Aorta (tissue), 5 donors: ENCODE measurements at regions not wholly inside any gene's neighbourhood (a gene's known extent, or its start where the extent isn't known, plus 50 kb on each side); places are given as distances from the start of the nearest gene placed in this dataset.

Experiments
- ATAC-seq: fragments of 200-7000 bp; cut with Tn5 transposase; one replicate; pipeline ENCODE4 v1.9.1; 2022; ENCODE audit warnings: moderate library complexity; ENCODE audit not compliant: low FRiP score
- DNase-seq, 2 donors: peaks; one replicate each; pipeline ENCODE4 v3.0.0-alpha.2; 2020
- H3K27ac ChIP-seq, 2 donors: one replicate each; pipeline ENCODE4 v1.5.1; 2013; ENCODE audit warnings: low read length in 2 of 2, mild to moderate bottlenecking in 2 of 2, moderate library complexity in 2 of 2, control low read depth in 1 of 2, inconsistent platforms in 1 of 2, low read depth in 1 of 2
- H3K27me3 ChIP-seq, 2 donors: one replicate each; pipeline ENCODE4 v1.6.1; 2013; ENCODE audit warnings: control low read depth in 1 of 2, low read length in 1 of 2, mild to moderate bottlenecking in 1 of 2, moderate library complexity in 1 of 2; ENCODE audit not compliant: insufficient read depth in 2 of 2, control insufficient read depth in 1 of 2
- H3K36me3 ChIP-seq, 2 donors: one replicate each; pipeline ENCODE4 v1.6.1; 2013; ENCODE audit warnings: control low read depth in 1 of 2, low read length in 1 of 2, mild to moderate bottlenecking in 1 of 2; ENCODE audit not compliant: insufficient read depth in 2 of 2, control insufficient read depth in 1 of 2
- H3K4me1 ChIP-seq, 2 donors: one replicate each; pipeline ENCODE4 v1.6.1; 2013; ENCODE audit warnings: low read length in 2 of 2, control low read depth in 1 of 2, mild to moderate bottlenecking in 1 of 2, moderate library complexity in 1 of 2; ENCODE audit not compliant: insufficient read depth in 2 of 2, control insufficient read depth in 1 of 2
- H3K4me3 ChIP-seq, 2 donors: one replicate each; pipeline ENCODE4 v1.5.1; 2013; ENCODE audit warnings: low read length in 2 of 2, control low read depth in 1 of 2, mild to moderate bottlenecking in 1 of 2
- H3K9me3 ChIP-seq: one replicate; pipeline ENCODE4 v1.6.1; 2013; ENCODE audit warnings: mild to moderate bottlenecking, low read length; ENCODE audit not compliant: control insufficient read depth
- WGBS, 2 donors: extraction: QIAGEN DNeasy Blood & Tissue Kit; methylation state at CpG; one replicate each; pipeline ENCODE4 v1.1.7; 2013; 5-methylcytosine and 5-hydroxymethylcytosine counted together
- intact Hi-C, 2 donors: fragments of 100-400 bp; cut with DNase I; formaldehyde crosslinking; loops; one replicate each; pipeline versions ENCODE4 v1.14.2 to v1.15.0; 2022
- donor health status: healthy with polysubstance abuse.
- donor health status: Bipolar disorder and iron deficiency.
- donor health status: DM: no; HTN: no; CAD: no.
- donor health status: DM: no; HTN: no; CAD: no.
- donor health status: DM: yes; HTN: yes; CAD: no.

- no peaks in the 10 kb centered on the region for H3K27me3 ChIP-seq
Measured at GRCh38 chr18:39349801-39350200, 1784.2 kb upstream of the CELF4 start.

GRCh38 chr18:39348757-39349156, 1783.2 kb upstream of the CELF4 start:
- ATAC-seq (no peak), DNase-seq (no peak)
- Histone ChIP-seq H3K27me3 (no peaks in the 10 kb centered on the region), H3K36me3 (no peaks in the 10 kb centered on the region), H3K27ac (no peak overlapping the region), H3K4me1 (no peaks in the 10 kb centered on the region), H3K4me3 (no peak overlapping the region), H3K9me3 (no peaks in the 10 kb centered on the region)
- WGBS, 2 donors, result 92% methylated on average over 3 of the region's 3 CpGs
- intact Hi-C loops, result no loop called here

More at GRCh38 chr18:39349801-39350200, 1784.2 kb upstream of the CELF4 start:
- 95 to 96% methylated on average over 2 of the region's 2 CpGs for WGBS, 2 donors
- ATAC-seq, result no peak
- no peaks in the 10 kb centered on the region for H3K9me3 ChIP-seq
- DNase-seq, result no peak
- no peaks in the 10 kb centered on the region for H3K36me3 ChIP-seq
- H3K4me1 ChIP-seq, result no peaks in the 10 kb centered on the region
- intact Hi-C loops, result no loop called here
- H3K4me3 ChIP-seq, result no peak overlapping the region
- H3K27ac ChIP-seq, result no peak overlapping the region

- ATAC-seq, result no peak
- Histone ChIP-seq H3K27ac (no peak overlapping the region), H3K9me3 (no peaks in the 10 kb centered on the region), H3K4me3 (no peak overlapping the region), H3K27me3 (no peaks in the 10 kb centered on the region), H3K4me1 (no peaks in the 10 kb centered on the region), H3K36me3 (no peaks in the 10 kb centered on the region)
- intact Hi-C loops, result no loop called here
- DNase-seq, result no peak
- WGBS, 2 donors, result 68 to 79% methylated on average over 5 of the region's 5 CpGs
Measured at GRCh38 chr18:39347701-39348100, 1782.1 kb upstream of the CELF4 start.

DNA sequence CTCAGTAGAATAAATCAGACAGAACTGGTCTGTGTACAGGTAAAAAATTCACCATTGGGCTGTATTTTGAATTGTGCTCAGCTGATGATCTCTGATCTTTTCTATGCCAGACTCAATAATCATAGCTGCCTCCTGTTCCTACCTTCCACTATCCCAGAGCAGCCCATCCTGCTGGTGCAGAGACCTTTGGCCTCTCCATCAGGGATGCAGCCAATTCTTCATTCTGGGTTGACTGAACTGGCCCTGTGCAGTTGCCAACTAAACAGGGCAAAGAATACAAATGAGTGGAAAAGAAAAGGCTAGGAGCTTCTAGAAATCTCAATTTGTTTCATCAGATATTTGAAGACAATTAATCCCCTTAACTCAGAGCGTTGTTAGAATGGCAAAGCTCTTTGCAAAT, 1781.3 kb upstream of the CELF4 start:
- Histone ChIP-seq H3K27ac (no peak overlapping the region), H3K4me3 (no peak overlapping the region), H3K9me3 (no peaks in the 10 kb centered on the region), H3K36me3 (no peaks in the 10 kb centered on the region), H3K27me3 (no peaks in the 10 kb centered on the region), H3K4me1 (no peaks in the 10 kb centered on the region)
- ATAC-seq (no peak), DNase-seq (no peak)
- intact Hi-C loops, result no loop called here
- 90 to 98% methylated on average over 1 of the region's 1 CpG for WGBS, 2 donors

GRCh38 chr18:39345321-39345720, 1779.7 kb upstream of the CELF4 start:
- Histone ChIP-seq H3K27ac (no peak overlapping the region), H3K4me3 (no peak overlapping the region), H3K9me3 (no peaks in the 10 kb centered on the region), H3K4me1 (no peaks in the 10 kb centered on the region), H3K36me3 (no peaks in the 10 kb centered on the region), H3K27me3 (no peaks in the 10 kb centered on the region)
- intact Hi-C loops, result no loop called here
- ATAC-seq (no peak), DNase-seq (no peak)
- WGBS, 2 donors, result 70 to 84% methylated on average over 2 of the region's 2 CpGs

DNA sequence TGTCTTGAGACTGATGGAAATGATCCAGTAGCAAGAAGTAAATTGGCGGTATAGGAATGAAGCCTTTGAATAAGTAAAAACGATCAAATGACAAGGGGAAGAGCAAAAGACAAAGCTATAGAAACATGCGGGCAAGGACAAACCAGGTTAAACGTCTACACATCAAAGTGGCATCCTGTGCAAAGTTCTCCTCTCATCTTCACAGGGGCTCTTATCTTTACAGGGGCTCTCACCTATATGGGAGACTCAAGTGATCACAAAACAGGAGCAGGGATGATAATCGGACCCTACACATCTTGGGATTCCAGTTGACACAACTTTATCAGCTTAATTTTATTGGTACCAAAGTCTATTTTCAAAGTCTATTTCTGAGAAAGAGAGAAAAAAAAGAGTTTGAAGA, 1778.9 kb upstream of the CELF4 start:
- no peak overlapping the region for H3K4me3 ChIP-seq
- no peaks in the 10 kb centered on the region for H3K4me1 ChIP-seq
- no peak for DNase-seq
- H3K27ac ChIP-seq, result no peak overlapping the region
- intact Hi-C loops, result no loop called here
- 89 to 91% methylated on average over 5 of the region's 5 CpGs for WGBS, 2 donors
- peaks cover 3% of the 10 kb centered on the region for H3K9me3 ChIP-seq
- H3K27me3 ChIP-seq, result no peaks in the 10 kb centered on the region
- H3K36me3 ChIP-seq, result no peaks in the 10 kb centered on the region
- ATAC-seq, result no peak

DNA sequence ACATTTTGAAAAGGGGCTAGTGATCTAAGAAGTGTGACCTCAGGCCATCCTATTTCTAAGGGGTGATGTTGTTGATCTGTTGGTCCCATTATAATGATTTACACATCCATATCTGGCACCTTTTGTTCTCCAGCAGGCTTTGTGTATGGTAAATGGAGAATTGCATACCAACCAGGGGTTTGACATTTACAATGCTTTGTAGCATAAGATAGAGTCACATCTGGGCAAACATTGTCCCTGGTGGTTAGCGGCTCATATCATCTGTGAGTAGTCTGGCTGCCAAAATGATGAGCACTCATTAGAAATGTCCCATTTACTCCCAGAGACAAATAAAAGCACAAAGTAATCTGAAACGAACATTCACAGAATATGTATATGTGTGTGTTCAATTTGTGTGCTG, 1775.5 kb upstream of the CELF4 start:
- Histone ChIP-seq H3K4me3 (no peak overlapping the region), H3K9me3 (peaks cover 3% of the 10 kb centered on the region), H3K36me3 (no peaks in the 10 kb centered on the region), H3K27me3 (no peaks in the 10 kb centered on the region), H3K27ac (no peak overlapping the region), H3K4me1 (no peaks in the 10 kb centered on the region)
- no peak for ATAC-seq
- WGBS, 2 donors, result 86 to 89% methylated on average over 2 of the region's 2 CpGs
- intact Hi-C loops, result no loop called here
- no peak for DNase-seq

GRCh38 chr18:39340418-39340817, 1774.8 kb upstream of the CELF4 start:
- 48 to 49% methylated on average over 1 of the region's 1 CpG for WGBS, 2 donors
- intact Hi-C loops, result no loop called here
- Histone ChIP-seq H3K9me3 (peaks cover 3% of the 10 kb centered on the region), H3K36me3 (no peaks in the 10 kb centered on the region), H3K4me1 (no peaks in the 10 kb centered on the region), H3K27me3 (no peaks in the 10 kb centered on the region), H3K27ac (no peak overlapping the region), H3K4me3 (no peak overlapping the region)
- DNase-seq (no peak), ATAC-seq (no peak)

- Histone ChIP-seq H3K27me3 (no peaks in the 10 kb centered on the region), H3K27ac (no peak overlapping the region), H3K36me3 (no peaks in the 10 kb centered on the region), H3K9me3 (no peaks in the 10 kb centered on the region), H3K4me1 (no peaks in the 10 kb centered on the region), H3K4me3 (no peak overlapping the region)
- intact Hi-C loops, result no loop called here
- no peak for ATAC-seq
- no peak for DNase-seq
Measured at GRCh38 chr18:39329496-39330275, 1764.1 kb upstream of the CELF4 start.
